HG03354 (cell line): ENCODE measurements at regions not wholly inside any gene's neighbourhood (a gene's known extent, or its start where the extent isn't known, plus 50 kb on each side); places are given as distances from the start of the nearest gene placed in this dataset.

Experiments used
- ATAC-seq: cut with Tn5 transposase; IDR thresholded peaks from one replicate; pipeline ENCODE4 v1.9.1; 2021; ENCODE audit warnings: mild to moderate bottlenecking; ENCODE audit not compliant: unreplicated experiment, poor library complexity, severe bottlenecking

- no peak for ATAC-seq
Measured at GRCh38 chr2:236317938-236318396, 53.8 kb upstream of the ASB18 start.

DNA sequence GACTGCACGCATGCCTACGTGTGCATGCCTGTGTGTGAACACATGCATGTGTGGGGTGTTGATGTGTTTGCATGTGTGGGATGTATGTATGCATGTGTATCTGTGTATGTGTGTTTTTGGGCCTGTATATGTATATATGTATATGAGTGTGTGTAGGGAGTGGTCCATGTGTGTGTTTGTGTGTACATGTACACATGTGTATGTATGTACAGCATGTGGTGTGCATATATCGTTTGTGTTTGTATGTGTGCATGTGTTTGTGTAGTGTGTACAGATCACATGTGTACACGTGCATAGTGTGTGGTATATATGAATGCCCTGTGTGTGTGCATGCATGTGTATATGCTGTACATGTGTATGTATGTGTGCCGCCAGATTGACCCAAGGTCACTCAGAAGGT lies 54.2 kb upstream of the ASB18 start:
- ATAC-seq = no peak

DNA sequence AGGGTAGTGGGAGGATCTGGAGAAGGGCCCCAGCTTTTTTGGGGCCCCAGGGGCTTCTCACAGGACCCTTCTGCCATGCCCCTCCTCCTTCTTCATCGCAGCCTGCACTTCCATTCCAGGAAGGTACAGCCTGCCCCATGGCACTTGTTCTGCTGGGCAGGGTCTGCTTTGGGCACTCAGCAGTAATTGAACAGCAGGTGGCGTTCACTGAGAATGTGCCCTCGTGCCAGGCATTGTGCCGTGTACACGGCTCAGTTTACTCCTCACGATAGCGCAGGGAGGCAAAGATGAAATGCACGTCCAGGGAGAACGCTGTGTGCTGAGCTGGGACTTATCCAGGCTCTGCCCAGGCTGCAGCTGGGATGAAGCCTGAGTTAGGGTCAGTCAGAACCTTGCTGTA lies 54.8 kb upstream of the ASB18 start:
- ATAC-seq = no peak

DNA sequence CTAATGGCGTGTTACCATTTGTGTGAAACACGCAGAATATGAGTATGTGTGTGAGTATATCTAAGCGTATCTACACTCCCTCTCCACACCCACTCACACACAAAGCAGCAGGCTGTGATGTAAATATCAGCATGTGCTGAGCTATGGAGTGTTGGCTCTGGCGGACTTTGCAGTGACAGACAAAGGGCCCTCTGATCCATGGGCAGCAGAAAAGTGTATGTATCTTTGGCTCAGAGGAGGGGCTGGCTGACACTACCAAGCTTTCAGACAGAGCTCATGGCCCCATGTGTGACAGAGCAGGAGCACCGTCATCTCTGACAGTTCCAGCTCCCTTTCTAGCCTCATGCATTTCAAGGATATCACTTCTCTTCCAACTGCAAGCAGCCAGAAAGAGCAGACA lies 57.2 kb upstream of the ASB18 start:
- no peak for ATAC-seq

DNA sequence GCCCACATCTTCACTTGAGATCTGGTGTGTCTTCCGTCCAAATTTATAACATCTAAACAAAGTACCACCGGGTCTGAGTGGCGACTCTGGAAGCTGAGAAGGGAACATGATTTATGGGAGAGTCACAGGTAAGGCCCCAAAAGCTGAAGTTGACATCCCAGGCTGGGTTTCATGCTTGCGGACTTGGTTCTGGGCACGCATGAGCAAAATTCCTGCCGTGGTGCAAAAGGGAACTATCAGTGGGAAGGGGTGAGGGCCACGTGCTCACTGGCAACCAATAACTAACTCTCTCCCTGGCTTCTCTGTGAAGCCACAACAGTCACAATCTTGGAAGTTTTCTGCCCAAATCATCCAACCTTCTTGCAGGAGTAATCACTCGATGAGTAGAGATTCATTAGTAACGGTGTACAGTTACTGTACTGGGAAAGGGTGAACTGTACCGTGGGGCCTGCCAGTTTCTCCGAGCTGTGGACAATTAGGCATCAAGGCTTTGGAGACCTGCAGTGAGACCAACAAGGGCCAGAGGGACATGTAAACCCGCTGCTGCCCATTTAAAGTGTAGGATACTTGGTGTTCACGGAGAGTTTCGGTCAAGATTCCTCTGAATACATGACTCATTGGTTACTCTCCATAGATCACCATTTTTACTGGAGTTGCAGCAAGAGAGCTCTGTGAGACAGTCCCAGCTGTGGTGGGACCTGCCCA lies 69.4 kb upstream of the ASB18 start:
- no peak for ATAC-seq

DNA sequence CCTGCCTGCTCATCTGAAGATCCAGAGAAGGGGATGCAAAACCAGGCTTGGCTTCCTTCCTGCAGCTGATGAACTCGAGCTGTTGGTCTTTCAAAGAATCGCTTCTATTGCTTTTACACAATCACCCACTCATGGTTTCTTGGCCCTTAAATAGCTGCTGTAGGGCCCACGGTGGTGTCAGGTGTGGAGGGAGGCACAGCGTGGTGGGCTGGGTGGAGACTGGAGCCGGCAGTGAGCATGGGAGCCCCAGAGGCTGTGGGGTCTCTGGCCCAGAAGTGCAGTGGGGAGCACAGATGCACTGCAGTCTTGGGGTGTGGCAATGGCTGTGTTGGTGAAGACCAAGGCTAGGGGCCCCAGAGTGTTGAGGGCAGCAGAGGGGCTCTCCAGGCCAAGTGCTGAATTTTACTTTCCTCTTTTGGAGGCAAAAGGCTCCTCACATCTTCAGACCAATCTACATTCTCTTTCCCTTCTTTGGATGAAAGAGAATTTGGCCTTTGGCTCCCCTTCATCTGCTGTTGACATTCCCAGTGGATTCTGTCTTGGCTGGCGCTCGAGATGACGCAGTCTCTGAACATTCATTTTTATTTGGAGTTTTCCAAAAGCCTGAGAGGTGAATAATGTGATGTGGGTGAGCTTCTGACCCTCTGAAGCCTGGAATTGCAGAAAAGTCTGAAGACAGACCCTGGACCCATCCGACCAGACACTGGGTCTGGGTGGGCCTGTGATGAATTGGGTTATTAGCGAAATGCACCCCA lies 70.1 kb upstream of the ASB18 start:
- ATAC-seq = no peak

DNA sequence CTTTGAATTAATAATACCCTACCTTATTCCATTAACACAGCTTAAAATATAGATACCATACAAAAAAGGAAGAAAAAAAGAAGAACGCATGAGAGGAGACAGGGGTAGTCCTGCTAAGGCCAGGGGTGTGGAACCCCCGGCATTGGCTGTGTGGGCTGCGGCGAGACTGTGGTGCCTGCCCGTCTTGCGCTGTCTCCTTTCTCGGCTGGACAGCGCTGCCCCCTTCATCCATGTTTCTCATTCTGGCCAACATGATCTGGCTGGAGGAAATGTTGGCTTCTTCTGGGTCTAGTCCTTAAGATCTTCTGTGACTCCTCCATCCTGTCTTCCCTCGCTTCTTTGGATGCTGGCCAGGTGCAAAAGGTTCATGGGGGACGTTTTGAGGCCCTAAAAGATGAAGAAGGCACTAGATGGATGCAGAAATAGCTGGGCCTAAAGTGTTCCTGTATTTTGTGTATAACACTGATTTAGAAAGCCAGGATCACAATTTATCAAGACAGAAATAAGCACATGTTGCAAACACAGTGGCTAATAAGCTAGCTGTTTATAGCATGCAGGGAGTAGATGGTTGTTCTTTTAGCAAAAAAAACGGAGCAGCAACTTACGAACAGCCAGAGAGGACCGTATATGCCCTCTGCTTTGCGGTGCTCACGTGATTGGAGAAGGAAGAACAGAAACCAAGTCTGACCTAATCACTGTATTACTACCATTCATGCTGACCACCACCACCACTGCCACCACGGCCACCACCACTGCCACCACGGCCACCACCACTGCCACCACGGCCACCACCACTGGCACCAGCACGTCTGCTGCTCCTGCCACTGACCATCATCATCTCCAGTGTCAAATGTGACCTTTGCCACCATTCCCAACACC lies 71.7 kb upstream of the ASB18 start:
- ATAC-seq = no peak

GRCh38 chr2:236336575-236337464 lies 72.6 kb upstream of the ASB18 start:
- no peak for ATAC-seq

GRCh38 chr2:236337465-236338325 lies 73.5 kb upstream of the ASB18 start:
- ATAC-seq = no peak

DNA sequence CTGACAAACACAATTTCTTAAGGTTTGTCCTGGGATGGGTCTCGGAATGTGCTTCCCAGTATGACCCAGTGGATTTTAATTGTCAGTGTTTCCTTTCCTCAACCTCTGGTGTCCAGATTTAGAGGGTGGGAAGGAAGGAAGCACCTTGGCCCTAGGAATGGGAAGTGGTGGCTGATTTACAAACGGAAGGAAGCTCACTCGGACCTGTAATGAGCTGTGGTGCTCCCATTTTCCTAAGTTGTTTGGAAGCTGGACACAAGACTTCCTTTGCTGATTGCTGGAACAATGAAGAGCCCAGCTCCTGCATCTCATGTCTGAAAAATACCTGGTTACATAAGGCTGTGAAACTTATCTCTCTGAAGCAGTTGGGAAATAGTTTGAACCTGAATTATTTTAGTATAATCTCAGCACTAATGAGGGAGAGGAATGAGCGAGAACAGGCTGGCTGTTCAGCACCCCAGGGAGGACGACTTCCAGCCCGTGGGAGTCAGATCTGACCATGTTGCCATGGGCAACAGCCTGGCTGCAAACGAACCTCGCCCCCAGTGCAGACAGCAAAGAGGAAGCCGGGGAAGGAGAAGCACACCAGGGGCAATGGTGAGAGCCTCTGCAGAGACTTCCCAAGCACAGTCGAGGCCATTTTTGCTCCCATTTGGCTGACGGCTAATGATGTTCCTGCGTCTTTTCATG lies 74.4 kb upstream of the ASB18 start:
- no peak for ATAC-seq

GRCh38 chr2:236340251-236340650 lies 76.0 kb upstream of the ASB18 start:
- ATAC-seq = no peak

DNA sequence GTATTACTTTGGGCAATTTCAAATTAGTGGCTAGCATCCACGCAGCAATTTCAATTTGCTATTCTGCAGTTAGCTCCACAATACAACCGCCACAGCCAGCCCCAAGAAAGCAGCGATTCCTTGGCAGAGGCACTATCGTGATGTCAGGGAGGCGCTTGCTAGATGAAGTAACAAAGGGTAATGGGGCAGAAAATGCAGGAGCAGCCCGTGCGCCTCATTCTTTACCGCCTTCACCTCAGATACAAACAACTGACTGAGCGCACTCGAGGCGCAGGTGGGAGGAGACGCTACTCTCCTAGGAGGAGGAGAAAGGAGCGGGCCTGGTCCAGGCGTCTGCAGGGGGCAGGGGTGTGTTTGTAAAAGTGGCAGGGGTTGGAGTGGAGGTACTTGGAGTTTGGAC lies 76.9 kb upstream of the ASB18 start:
- ATAC-seq = no peak

GRCh38 chr2:236341721-236342120 lies 77.5 kb upstream of the ASB18 start:
- ATAC-seq = no peak

- no peak for ATAC-seq
Measured at GRCh38 chr2:236342507-236342906, 78.3 kb upstream of the ASB18 start.

- ATAC-seq = no peak
Measured at GRCh38 chr2:236342951-236343350, 78.7 kb upstream of the ASB18 start.

DNA sequence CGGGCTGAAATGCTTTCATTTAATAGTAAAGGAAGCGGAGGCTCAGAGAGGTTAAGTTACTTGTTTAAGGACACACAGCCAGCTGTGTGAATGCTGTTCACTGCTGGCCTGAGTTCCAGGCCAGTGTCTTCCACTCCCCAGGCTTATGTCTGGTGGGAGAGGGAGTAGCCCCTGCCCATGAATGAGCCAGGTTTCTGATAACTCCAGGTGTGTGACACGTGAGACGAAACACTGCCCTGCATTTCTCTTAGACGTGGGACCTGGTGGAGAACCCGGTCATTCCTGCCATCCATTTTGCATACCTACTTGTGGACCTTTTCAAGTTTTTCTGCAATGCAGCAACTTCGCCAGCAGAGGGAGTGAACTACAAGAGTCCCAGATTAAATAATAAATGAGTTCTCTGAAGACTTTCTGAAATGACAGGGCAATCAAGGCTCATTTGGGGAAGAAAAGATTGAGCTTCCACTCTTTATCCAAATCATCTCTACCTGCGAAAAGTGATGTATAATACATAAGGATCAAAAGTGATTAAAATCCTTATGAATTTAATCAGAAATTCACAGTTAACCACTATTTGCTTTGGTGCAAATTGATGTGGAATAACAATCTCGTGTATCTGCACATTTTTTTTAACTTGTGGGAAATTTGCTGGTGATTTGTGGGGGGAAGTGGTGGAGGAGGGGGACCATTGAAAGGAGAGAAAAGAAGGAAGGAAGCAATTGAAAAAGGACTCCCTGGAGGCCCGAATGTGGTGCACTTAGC lies 79.4 kb upstream of the ASB18 start:
- no peak for ATAC-seq

- no peak for ATAC-seq
Measured at GRCh38 chr2:236344446-236344845, 80.2 kb upstream of the ASB18 start.
